SK-N-SH treated with all-trans-retinoic acid at 6 μM for 48 hours (cell line): ENCODE measurements at regions not wholly inside any gene's neighbourhood (a gene's known extent, or its start where the extent isn't known, plus 50 kb on each side); places are given as distances from the start of the nearest gene placed in this dataset.

ENCODE experiments used
- ATAC-seq: fragments of 200-7000 bp; cut with Tn5 transposase; 3 replicates; pipeline ENCODE4 v1.9.1; 2020; ENCODE audit warnings: mild to moderate bottlenecking, moderate library complexity
- ARNTL ChIP-seq: fragments of 450-650 bp; formaldehyde crosslinking; IDR thresholded peaks from 2 replicates; pipeline ENCODE4 v1.5.0; 2020; ENCODE audit warnings: low read depth, mild to moderate bottlenecking, moderate library complexity, borderline replicate concordance
- BACH2 ChIP-seq: fragments of 250-450 bp; sonication (Bioruptor Pico); IDR thresholded peaks from 2 replicates; pipeline ENCODE4 v1.9.0; 2021; ENCODE audit warnings: mild to moderate bottlenecking, borderline replicate concordance
- CREB5 ChIP-seq: fragments of 250-450 bp; sonication (Bioruptor Pico); IDR thresholded peaks from 2 replicates; pipeline ENCODE4 v1.5.1; 2020; ENCODE audit warnings: low read depth, mild to moderate bottlenecking, moderate library complexity
- CSDC2 ChIP-seq: fragments of 250-450 bp; sonication (Bioruptor Pico); IDR thresholded peaks from 2 replicates; pipeline ENCODE4 v1.5.0; 2020; ENCODE audit warnings: mild to moderate bottlenecking, moderate library complexity
- ESRRG ChIP-seq: fragments of 250-450 bp; sonication (Bioruptor Pico); IDR thresholded peaks from 2 replicates; pipeline ENCODE4 v1.6.1; 2021; ENCODE audit warnings: mild to moderate bottlenecking
- GLIS3 ChIP-seq: fragments of 250-450 bp; sonication (Bioruptor Pico); IDR thresholded peaks from 2 replicates; pipeline ENCODE4 v1.5.0; 2020; ENCODE audit warnings: mild to moderate bottlenecking, moderate library complexity
- ISL1 ChIP-seq: fragments of 250-450 bp; sonication (Bioruptor Pico); IDR thresholded peaks from 2 replicates; pipeline ENCODE4 v2.1.2; 2022; ENCODE audit warnings: mild to moderate bottlenecking, moderate library complexity
- OSR1 ChIP-seq: fragments of 250-450 bp; sonication (Bioruptor Pico); IDR thresholded peaks from 2 replicates; pipeline ENCODE4 v1.8.0; 2022; ENCODE audit warnings: moderate library complexity, mild to moderate bottlenecking, inconsistent platforms
- PATZ1 ChIP-seq: fragments of 250-450 bp; sonication (Bioruptor Pico); IDR thresholded peaks from 2 replicates; pipeline ENCODE4 v1.8.0; 2020; ENCODE audit warnings: mild to moderate bottlenecking, moderate library complexity, borderline replicate concordance
- POU6F1 ChIP-seq: fragments of 250-450 bp; sonication (Bioruptor Pico); IDR thresholded peaks from 2 replicates; pipeline ENCODE4 v1.8.0; 2021; ENCODE audit warnings: low read depth, mild to moderate bottlenecking, moderate library complexity, borderline replicate concordance
- PPARA ChIP-seq: fragments of 250-450 bp; sonication (Bioruptor Pico); IDR thresholded peaks from 2 replicates; pipeline ENCODE4 v1.5.0; 2020; ENCODE audit warnings: mild to moderate bottlenecking, borderline replicate concordance
- RARB ChIP-seq: fragments of 250-450 bp; sonication (Bioruptor Pico); IDR thresholded peaks from 2 replicates; pipeline ENCODE4 v1.8.0; 2021; ENCODE audit warnings: mild to moderate bottlenecking, moderate library complexity
- TCF4 ChIP-seq: fragments of 250-450 bp; sonication (Bioruptor Pico); IDR thresholded peaks from 2 replicates; pipeline ENCODE4 v1.8.0; 2021; ENCODE audit warnings: mild to moderate bottlenecking, moderate library complexity, borderline replicate concordance
- TOX ChIP-seq: fragments of 250-450 bp; sonication (Bioruptor Pico); IDR thresholded peaks from 2 replicates; pipeline ENCODE4 v1.8.0; 2021; ENCODE audit warnings: mild to moderate bottlenecking, moderate library complexity, borderline replicate concordance
- TSHZ2 ChIP-seq: fragments of 250-450 bp; sonication (Bioruptor Pico); IDR thresholded peaks from 2 replicates; pipeline ENCODE4 v1.5.0; 2020; ENCODE audit warnings: mild to moderate bottlenecking, moderate library complexity
- ZC3H10 ChIP-seq: fragments of 250-450 bp; sonication (Bioruptor Pico); IDR thresholded peaks from 2 replicates; pipeline ENCODE4 v1.5.1; 2021; ENCODE audit warnings: mild to moderate bottlenecking, moderate library complexity
- ZFP3 ChIP-seq: fragments of 250-450 bp; sonication (Bioruptor Pico); IDR thresholded peaks from 2 replicates; pipeline ENCODE4 v1.5.0; 2020; ENCODE audit warnings: mild to moderate bottlenecking, moderate library complexity
- ZFP30 ChIP-seq: fragments of 450-650 bp; formaldehyde crosslinking; IDR thresholded peaks from 2 replicates; pipeline ENCODE4 v1.5.0; 2022; ENCODE audit warnings: mild to moderate bottlenecking, moderate library complexity
- ZNF565 ChIP-seq: fragments of 450-650 bp; formaldehyde crosslinking; conservative IDR thresholded peaks from 2 replicates; pipeline ENCODE4 v1.5.0; 2020; ENCODE audit warnings: low read depth, mild to moderate bottlenecking, moderate library complexity
- ZNF70 ChIP-seq: fragments of 450-650 bp; formaldehyde crosslinking; IDR thresholded peaks from 2 replicates; pipeline ENCODE4 v1.5.0; 2020; ENCODE audit warnings: mild to moderate bottlenecking, moderate library complexity
- ZNF8 ChIP-seq: fragments of 450-650 bp; formaldehyde crosslinking; IDR thresholded peaks from 2 replicates; pipeline ENCODE4 v1.5.0; 2020; ENCODE audit warnings: mild to moderate bottlenecking, moderate library complexity

- TF ChIP-seq RARB (CRISPR knock-in tag): no peak
- no peak for TF ChIP-seq ZNF565 (CRISPR knock-in tag)
- TF ChIP-seq ZC3H10: no peak
- TF ChIP-seq BACH2 (CRISPR knock-in tag): no peak
- no peak for TF ChIP-seq ARNTL (CRISPR knock-in tag)
- no peak for TF ChIP-seq PATZ1 (CRISPR knock-in tag)
- TF ChIP-seq ESRRG (CRISPR knock-in tag): no peak
- no peak for TF ChIP-seq ZFP3 (CRISPR knock-in tag)
- no peak for TF ChIP-seq TOX (CRISPR knock-in tag)
- no peak for TF ChIP-seq ZFP30 (CRISPR knock-in tag)
- no peak for TF ChIP-seq CSDC2
- TF ChIP-seq ZNF8 (CRISPR knock-in tag): no peak
- TF ChIP-seq OSR1 (CRISPR knock-in tag): no peak
- TF ChIP-seq POU6F1: no peak
- no peak for TF ChIP-seq TSHZ2 (CRISPR knock-in tag)
- TF ChIP-seq TCF4 (CRISPR knock-in tag): no peak
- TF ChIP-seq PPARA (CRISPR knock-in tag): no peak
- no peak for TF ChIP-seq ISL1
- ATAC-seq: no peak
These were observed 241.3 kb upstream of the TMEM132C start for GRCh38 chr12:128025589-128026245.

- no peak for ATAC-seq
- TF ChIP-seq POU6F1 (no peak), OSR1 (CRISPR knock-in tag) (no peak), PPARA (CRISPR knock-in tag) (no peak), CSDC2 (no peak), ZNF70 (CRISPR knock-in tag) (no peak), TCF4 (CRISPR knock-in tag) (no peak), BACH2 (CRISPR knock-in tag) (no peak), TOX (CRISPR knock-in tag) (no peak), TSHZ2 (CRISPR knock-in tag) (no peak), ZNF565 (CRISPR knock-in tag) (no peak), ARNTL (CRISPR knock-in tag) (no peak), ZFP30 (CRISPR knock-in tag) (no peak), CREB5 (no peak), PATZ1 (CRISPR knock-in tag) (no peak), GLIS3 (CRISPR knock-in tag) (no peak)
These were observed 240.0 kb upstream of the TMEM132C start for GRCh38 chr12:128026696-128027574.
